Right lobe of liver (tissue), 6 donors: ENCODE measurements at regions not wholly inside any gene's neighbourhood (a gene's known extent, or its start where the extent isn't known, plus 50 kb on each side); places are given as distances from the start of the nearest gene placed in this dataset.

Source experiments
- ATAC-seq, 4 donors: fragments of 200-7000 bp; cut with Tn5 transposase; one replicate each; pipeline ENCODE4 v1.9.1; 2020; ENCODE audit warnings: mild to moderate bottlenecking in 4 of 4, moderate library complexity in 4 of 4
- DNase-seq, 3 donors: peaks; one replicate each; pipeline ENCODE4 v3.0.0-alpha.2; 2020
- H3K27ac ChIP-seq, 3 donors: fragments of 200-600 bp; one replicate each; pipeline ENCODE4 v1.8.0; 2022
- H3K27me3 ChIP-seq, 2 donors: fragments of 200-600 bp; one replicate each; pipeline ENCODE4 v1.8.0; 2022
- H3K36me3 ChIP-seq, 4 donors: fragments of 200-600 bp; sonication (generic) in 1 of 4; one replicate each; pipeline versions ENCODE4 v1.5.1 to v1.8.0; 2017 to 2022; ENCODE audit warnings: control low read depth in 1 of 4
- H3K4me1 ChIP-seq, 4 donors: fragments of 200-600 bp; sonication (generic) in 1 of 4; one replicate each; pipeline versions ENCODE4 v1.5.1 to v1.8.0; 2017 to 2022; ENCODE audit warnings: control low read depth in 1 of 4
- H3K4me3 ChIP-seq, 3 donors: fragments of 200-600 bp; one replicate each; pipeline ENCODE4 v1.8.0; 2022
- H3K9me3 ChIP-seq, 4 donors: fragments of 200-600 bp; sonication (generic) in 1 of 4; one replicate each; pipeline versions ENCODE4 v1.5.1 to v1.8.0; 2017 to 2022; ENCODE audit warnings: control low read depth in 1 of 4
- POLR2A ChIP-seq: fragments of 450-650 bp; IDR thresholded peaks from one replicate; pipeline ENCODE4 v1.6.1; 2017; ENCODE audit warnings: antibody characterized with exemption, mild to moderate bottlenecking
- WGBS: methylation state at CpG from one replicate; pipeline ENCODE4 v1.1.6; 2018; ENCODE audit warnings: low coverage, low lambda C conversion rate; ENCODE audit not compliant: insufficient coverage; ENCODE audit errors: missing lambda C conversion rate; 5-methylcytosine and 5-hydroxymethylcytosine counted together
- intact Hi-C, 2 donors: fragments of 100-400 bp; cut with DNase I; formaldehyde crosslinking; loops; one replicate each; pipeline versions ENCODE4 v1.11.2 to v1.14.1; 2022
- TF ChIP-seq, protein P1 (sequence below), 4 donors: fragments of 200-600 bp in 3 of 4; fragments of 450-650 bp in 1 of 4; IDR thresholded peaks; one replicate each; pipeline versions ENCODE4 v1.5.1 to v1.8.0; 2016 to 2022; ENCODE audit warnings: antibody characterized with exemption in 4 of 4, mild to moderate bottlenecking in 2 of 4
- donor health status: DM: no; HTN: yes; CAD: no.
- donor health status: DM: no; HTN: no; CAD: no.
- donor health status: DM: no; HTN: no; CAD: no.
- donor health status: DM: no; HTN: yes; CAD: no.
- donor health status: DM: no; HTN: yes; CAD: no.

DNA sequence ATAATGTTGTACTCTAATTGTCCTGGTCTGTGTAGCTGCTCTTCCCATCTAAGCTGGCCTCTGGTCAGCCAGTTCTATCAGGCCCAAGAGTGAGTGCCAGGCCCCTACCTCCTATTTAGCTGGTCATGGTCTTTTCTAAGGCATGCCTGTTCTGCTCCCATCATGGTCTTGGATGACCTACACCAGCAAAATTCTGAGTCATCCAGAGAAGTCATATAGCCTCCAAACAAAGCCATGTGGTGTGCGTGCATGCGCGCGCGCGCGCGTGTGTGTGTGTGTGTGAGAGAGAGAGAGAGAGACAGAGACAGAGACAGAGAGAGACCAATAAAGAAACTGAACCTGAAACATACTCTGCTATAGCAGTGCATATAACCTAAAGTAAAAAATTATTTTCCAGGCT is 254.4 kb downstream of the BRINP2 start:
- TF ChIP-seq, protein P1, sequence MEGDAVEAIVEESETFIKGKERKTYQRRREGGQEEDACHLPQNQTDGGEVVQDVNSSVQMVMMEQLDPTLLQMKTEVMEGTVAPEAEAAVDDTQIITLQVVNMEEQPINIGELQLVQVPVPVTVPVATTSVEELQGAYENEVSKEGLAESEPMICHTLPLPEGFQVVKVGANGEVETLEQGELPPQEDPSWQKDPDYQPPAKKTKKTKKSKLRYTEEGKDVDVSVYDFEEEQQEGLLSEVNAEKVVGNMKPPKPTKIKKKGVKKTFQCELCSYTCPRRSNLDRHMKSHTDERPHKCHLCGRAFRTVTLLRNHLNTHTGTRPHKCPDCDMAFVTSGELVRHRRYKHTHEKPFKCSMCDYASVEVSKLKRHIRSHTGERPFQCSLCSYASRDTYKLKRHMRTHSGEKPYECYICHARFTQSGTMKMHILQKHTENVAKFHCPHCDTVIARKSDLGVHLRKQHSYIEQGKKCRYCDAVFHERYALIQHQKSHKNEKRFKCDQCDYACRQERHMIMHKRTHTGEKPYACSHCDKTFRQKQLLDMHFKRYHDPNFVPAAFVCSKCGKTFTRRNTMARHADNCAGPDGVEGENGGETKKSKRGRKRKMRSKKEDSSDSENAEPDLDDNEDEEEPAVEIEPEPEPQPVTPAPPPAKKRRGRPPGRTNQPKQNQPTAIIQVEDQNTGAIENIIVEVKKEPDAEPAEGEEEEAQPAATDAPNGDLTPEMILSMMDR (IDR thresholded peaks at IDR 0.05): no peak
- no peak for TF ChIP-seq POLR2A
- Histone ChIP-seq H3K27ac (no peak overlapping the region), H3K4me1 (no peaks in the 10 kb centered on the region), H3K36me3 (no peaks in the 10 kb centered on the region), H3K27me3 (no peaks in the 10 kb centered on the region), H3K4me3 (no peak overlapping the region), H3K9me3 (no peaks in the 10 kb centered on the region)
- intact Hi-C loops: no loop called here
- WGBS: 52% methylated on average over 8 of the region's 8 CpGs
- DNase-seq (no peak), ATAC-seq (no peak)

DNA sequence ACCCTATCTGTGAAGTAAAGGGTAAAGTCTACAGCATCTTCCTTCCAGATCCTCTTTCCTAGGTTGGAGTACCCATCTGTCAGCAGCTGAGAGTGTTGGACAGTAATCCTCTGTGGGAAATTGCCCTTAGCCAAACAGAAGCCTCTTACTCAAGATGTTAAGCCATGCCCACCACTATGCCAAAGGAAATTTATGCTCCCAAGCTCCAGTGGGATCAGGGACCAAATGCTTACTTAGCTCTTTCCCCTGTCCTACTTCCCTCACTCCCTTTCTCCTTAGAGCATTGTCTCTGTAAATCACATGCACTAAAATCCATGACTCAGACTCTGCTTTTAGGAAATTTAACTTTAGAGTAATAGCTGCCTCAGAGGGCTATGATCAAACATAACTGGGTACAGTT is 254.0 kb downstream of the BRINP2 start:
- Histone ChIP-seq H3K9me3 (no peaks in the 10 kb centered on the region), H3K4me1 (no peaks in the 10 kb centered on the region), H3K36me3 (no peaks in the 10 kb centered on the region), H3K4me3 (no peak overlapping the region), H3K27me3 (no peaks in the 10 kb centered on the region), H3K27ac (no peak overlapping the region)
- DNase-seq (no peak), ATAC-seq (no peak)
- intact Hi-C loops: no loop called here
- TF ChIP-seq, protein P1 (IDR thresholded peaks at IDR 0.05): no peak
- TF ChIP-seq POLR2A: no peak

DNA sequence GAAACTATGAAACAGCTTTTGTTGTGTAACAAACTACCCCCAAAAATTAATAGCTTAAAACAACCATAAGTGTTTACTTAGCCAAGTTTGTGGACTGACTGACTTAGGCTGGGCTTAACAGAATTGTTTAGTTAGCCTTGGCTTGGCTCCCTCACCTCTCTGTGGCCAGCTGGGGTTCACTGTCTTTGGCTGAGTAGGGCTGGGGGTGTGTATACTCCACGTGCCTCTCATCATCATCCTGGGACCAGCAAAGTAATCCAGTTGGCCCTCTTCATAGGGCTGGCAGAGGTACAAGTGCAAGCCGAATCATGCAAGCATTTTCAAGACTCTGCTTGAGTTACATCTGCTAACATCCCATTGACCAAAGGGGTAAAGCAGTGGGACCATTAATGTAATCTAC is 252.3 kb downstream of the BRINP2 start:
- Histone ChIP-seq H3K27me3 (no peaks in the 10 kb centered on the region), H3K36me3 (no peaks in the 10 kb centered on the region), H3K27ac (no peak overlapping the region), H3K4me3 (no peak overlapping the region), H3K4me1 (no peaks in the 10 kb centered on the region), H3K9me3 (no peaks in the 10 kb centered on the region)
- no peak for TF ChIP-seq POLR2A
- TF ChIP-seq, protein P1 (IDR thresholded peaks at IDR 0.05): no peak
- no peak for DNase-seq
- ATAC-seq: no peak
- 67% methylated on average over 1 of the region's 2 CpGs for WGBS
- intact Hi-C loops: no loop called here

DNA sequence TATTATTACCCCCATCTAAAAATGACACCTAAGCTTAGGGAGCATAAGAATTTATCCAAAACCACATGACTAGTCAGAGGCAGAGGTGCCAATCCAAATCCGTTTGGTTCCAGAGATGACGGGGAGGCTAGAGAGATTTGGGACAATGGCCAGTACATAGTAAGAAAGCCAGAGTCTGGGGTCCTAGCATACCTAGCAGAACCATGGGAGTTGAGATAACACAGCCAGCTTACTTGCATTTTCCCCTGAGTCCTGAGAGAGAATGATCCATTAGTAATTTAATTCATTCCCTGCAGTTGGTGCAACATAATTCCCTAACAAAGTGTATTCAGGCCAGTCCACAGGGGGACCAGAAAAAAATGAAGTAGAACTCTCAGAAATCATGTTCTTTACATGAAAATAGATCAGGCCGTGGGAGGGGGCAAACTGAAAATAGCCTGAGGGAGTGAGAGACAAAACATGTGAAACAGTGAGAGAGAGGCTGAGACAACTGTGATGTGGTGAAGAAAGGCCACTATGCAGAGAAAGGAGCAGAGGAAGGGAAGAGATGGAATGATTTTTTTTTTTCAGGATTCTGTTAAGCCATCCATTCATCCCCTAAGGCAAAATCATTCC is 243.3 kb downstream of the BRINP2 start:
- Histone ChIP-seq H3K36me3 (no peaks in the 10 kb centered on the region), H3K4me3 (no peak overlapping the region), H3K27ac (no peak overlapping the region), H3K4me1 (no peaks in the 10 kb centered on the region), H3K27me3 (no peaks in the 10 kb centered on the region), H3K9me3 (no peaks in the 10 kb centered on the region)
- intact Hi-C loops: no loop called here
- no peak for TF ChIP-seq POLR2A
- TF ChIP-seq, protein P1 (IDR thresholded peaks at IDR 0.05): no peak
- 55% methylated on average over 3 of the region's 3 CpGs for WGBS
- ATAC-seq (no peak), DNase-seq (no peak)

DNA sequence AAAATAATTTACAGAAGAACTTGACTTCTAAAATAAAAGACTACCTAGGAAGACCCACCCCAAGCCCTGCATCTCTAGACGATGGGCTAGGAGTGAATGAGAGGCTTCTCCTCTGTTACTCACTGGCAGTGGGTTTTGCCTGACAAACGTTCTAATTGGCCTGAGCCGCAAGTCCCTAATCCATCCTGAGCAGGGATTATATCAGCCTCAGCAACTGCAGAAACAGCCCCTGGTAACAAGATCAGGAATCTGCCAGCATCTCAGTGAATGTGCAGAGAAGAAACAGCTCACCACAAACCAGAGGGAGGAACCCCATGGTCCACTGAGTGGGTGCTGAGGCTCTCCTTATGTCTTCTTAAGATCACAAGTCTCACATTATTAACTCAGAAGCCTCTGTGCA is 240.6 kb downstream of the BRINP2 start:
- no peak overlapping the region for H3K27ac ChIP-seq
- H3K36me3 ChIP-seq: no peaks in the 10 kb centered on the region
- DNase-seq: no peak
- no peak overlapping the region for H3K4me3 ChIP-seq
- H3K9me3 ChIP-seq: no peaks in the 10 kb centered on the region
- no peaks in the 10 kb centered on the region for H3K4me1 ChIP-seq
- intact Hi-C loops: no loop called here
- no peaks in the 10 kb centered on the region for H3K27me3 ChIP-seq
- ATAC-seq: no peak
- WGBS: 75% methylated on average over 1 of the region's 3 CpGs
- TF ChIP-seq, protein P1 (IDR thresholded peaks at IDR 0.05): no peak
- TF ChIP-seq POLR2A: no peak
